GM12892 (cell line): ENCODE measurements at regions not wholly inside any gene's neighbourhood (a gene's known extent, or its start where the extent isn't known, plus 50 kb on each side); places are given as distances from the start of the nearest gene placed in this dataset.

Experiments used
- POLR2A ChIP-seq: IDR thresholded peaks from 2 replicates; pipeline ENCODE4 v1.6.1; 2011; ENCODE audit warnings: low read depth, low read length, control low read depth
- POLR2AphosphoS5 ChIP-seq: IDR thresholded peaks from 2 replicates; pipeline ENCODE4 v1.6.1; 2011; ENCODE audit warnings: low read depth, low read length, control low read depth

GRCh38 chr4:149955780-149956390 is 122.4 kb upstream of the DCLK2 start:
- TF ChIP-seq POLR2A (no peak), POLR2AphosphoS5 (no peak)
